Muscle of leg (tissue), 3 donors: ENCODE measurements at regions not wholly inside any gene's neighbourhood (a gene's known extent, or its start where the extent isn't known, plus 50 kb on each side); places are given as distances from the start of the nearest gene placed in this dataset.

Experiments
- DNase-seq: peaks from one replicate; pipeline ENCODE4 v3.0.0; 2013
- H3K27ac ChIP-seq: one replicate; pipeline ENCODE4 v1.5.1; 2013; ENCODE audit warnings: mild to moderate bottlenecking, low read length, control low read depth
- H3K27me3 ChIP-seq: one replicate; pipeline ENCODE4 v1.6.1; 2013; ENCODE audit warnings: low read length; ENCODE audit not compliant: control insufficient read depth, insufficient read depth
- H3K36me3 ChIP-seq: one replicate; pipeline ENCODE4 v1.6.1; 2013; ENCODE audit warnings: low read length; ENCODE audit not compliant: control insufficient read depth, insufficient read depth
- H3K4me1 ChIP-seq: one replicate; pipeline ENCODE4 v1.6.1; 2013; ENCODE audit warnings: low read length; ENCODE audit not compliant: control insufficient read depth, insufficient read depth
- H3K4me3 ChIP-seq: one replicate; pipeline ENCODE4 v1.5.1; 2013; ENCODE audit warnings: low read length, control low read depth
- H3K9me3 ChIP-seq: replicated peaks from 2 replicates; pipeline ENCODE4 v1.6.1; 2013; ENCODE audit warnings: low read depth, low read length; ENCODE audit not compliant: control insufficient read depth
- WGBS: methylation state at CpG from one replicate; pipeline ENCODE4 v1.1.5; 2013; ENCODE audit warnings: missing lambda C conversion rate; ENCODE audit not compliant: insufficient coverage; 5-methylcytosine and 5-hydroxymethylcytosine counted together

DNA sequence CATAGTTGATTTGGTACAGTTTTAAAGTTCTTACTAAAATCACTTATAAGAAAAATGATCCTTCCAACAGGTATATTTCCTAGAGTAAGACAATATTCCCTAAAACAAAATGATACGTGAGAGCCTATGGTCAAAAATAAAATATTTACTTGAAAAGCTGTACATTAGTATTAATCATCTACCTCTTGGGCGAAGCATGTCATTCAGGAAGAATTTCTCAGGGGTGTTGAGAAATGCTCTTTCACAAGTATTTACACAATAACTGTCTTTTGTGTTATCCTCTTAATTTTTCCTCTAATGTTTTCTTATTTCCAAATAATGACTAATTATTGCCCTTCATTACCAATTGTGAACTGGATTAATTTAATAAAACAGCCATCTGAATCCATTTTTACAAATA is 466.3 kb downstream of the SATB2 start:
- Histone ChIP-seq H3K4me3 (no peak overlapping the region), H3K9me3 (peaks cover 2% of the 10 kb centered on the region), H3K4me1 (no peaks in the 10 kb centered on the region), H3K27me3 (no peaks in the 10 kb centered on the region), H3K27ac (no peak overlapping the region), H3K36me3 (no peaks in the 10 kb centered on the region)
- DNase-seq: no peak
- no CpG with 5 or more reads among the region's 2 CpGs for WGBS

GRCh38 chr2:198975779-198976178 is 482.0 kb downstream of the SATB2 start:
- no peak for DNase-seq
- no peak overlapping the region for H3K27ac ChIP-seq
- no peaks in the 10 kb centered on the region for H3K27me3 ChIP-seq
- H3K4me3 ChIP-seq: no peak overlapping the region
- no peaks in the 10 kb centered on the region for H3K36me3 ChIP-seq
- no peaks in the 10 kb centered on the region for H3K4me1 ChIP-seq
- H3K9me3 ChIP-seq: peaks cover 4% of the 10 kb centered on the region

GRCh38 chr2:198973785-198974184 is 484.0 kb downstream of the SATB2 start:
- H3K9me3 ChIP-seq: peaks cover 4% of the 10 kb centered on the region
- no peaks in the 10 kb centered on the region for H3K27me3 ChIP-seq
- H3K4me3 ChIP-seq: no peak overlapping the region
- DNase-seq: no peak
- 39% methylated on average over 2 of the region's 2 CpGs for WGBS
- no peaks in the 10 kb centered on the region for H3K4me1 ChIP-seq
- no peaks in the 10 kb centered on the region for H3K36me3 ChIP-seq
- H3K27ac ChIP-seq: no peak overlapping the region

DNA sequence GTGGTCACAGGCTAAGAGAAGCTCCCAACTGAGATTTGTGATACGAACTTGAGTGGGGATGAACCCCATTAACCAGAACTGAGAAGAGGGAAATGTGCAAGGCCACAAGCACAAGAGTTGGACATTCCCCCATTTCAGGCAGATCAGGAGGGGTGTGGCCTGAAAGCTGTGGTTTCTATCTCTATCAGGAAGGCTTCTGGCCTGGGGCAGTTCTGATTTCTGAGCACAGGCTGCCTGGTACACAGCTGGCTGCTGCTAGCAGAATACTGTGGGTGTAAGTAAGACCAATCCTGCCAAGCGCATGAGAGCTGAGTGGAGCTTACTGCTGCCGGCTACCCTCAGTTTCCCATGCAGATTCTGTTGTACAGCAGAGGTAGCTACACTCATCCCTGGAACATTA is 484.6 kb downstream of the SATB2 start:
- DNase-seq: no peak
- Histone ChIP-seq H3K9me3 (peaks cover 4% of the 10 kb centered on the region), H3K27me3 (no peaks in the 10 kb centered on the region), H3K4me1 (no peaks in the 10 kb centered on the region), H3K36me3 (no peaks in the 10 kb centered on the region), H3K27ac (no peak overlapping the region), H3K4me3 (no peak overlapping the region)
- WGBS: 100% methylated on average over 1 of the region's 3 CpGs

GRCh38 chr2:198968545-198968944 is 489.2 kb downstream of the SATB2 start:
- Histone ChIP-seq H3K9me3 (no peaks in the 10 kb centered on the region), H3K36me3 (no peaks in the 10 kb centered on the region), H3K27me3 (no peaks in the 10 kb centered on the region), H3K4me3 (no peak overlapping the region), H3K4me1 (no peaks in the 10 kb centered on the region), H3K27ac (no peak overlapping the region)
- 71% methylated on average over 2 of the region's 2 CpGs for WGBS
- DNase-seq: no peak

- no peak overlapping the region for H3K27ac ChIP-seq
- no peaks in the 10 kb centered on the region for H3K9me3 ChIP-seq
- no peak overlapping the region for H3K4me3 ChIP-seq
- H3K4me1 ChIP-seq: no peaks in the 10 kb centered on the region
- no peaks in the 10 kb centered on the region for H3K36me3 ChIP-seq
- no peaks in the 10 kb centered on the region for H3K27me3 ChIP-seq
- no peak for DNase-seq
Observed at GRCh38 chr2:198966269-198966668, 491.5 kb downstream of the SATB2 start.

DNA sequence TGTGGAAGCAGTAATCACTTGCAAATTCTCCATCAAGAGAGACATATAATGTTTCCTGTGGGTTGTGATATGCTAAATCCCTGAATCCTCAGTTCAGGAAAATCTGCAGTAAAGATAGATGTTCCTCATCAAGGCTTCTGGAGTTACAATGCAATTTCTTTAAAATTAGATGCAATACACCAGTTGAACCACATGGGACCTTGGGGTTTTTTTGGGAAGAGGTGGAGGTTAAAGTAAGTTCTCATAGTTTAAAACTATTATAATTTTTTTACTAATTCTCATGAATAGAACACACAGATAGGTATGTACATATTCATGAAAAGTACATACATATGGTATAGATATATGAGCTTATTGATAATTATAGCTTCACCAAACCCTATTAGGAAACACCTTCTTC is 496.2 kb downstream of the SATB2 start:
- no peak overlapping the region for H3K27ac ChIP-seq
- H3K9me3 ChIP-seq: no peaks in the 10 kb centered on the region
- no peak overlapping the region for H3K4me3 ChIP-seq
- H3K36me3 ChIP-seq: no peaks in the 10 kb centered on the region
- H3K4me1 ChIP-seq: no peaks in the 10 kb centered on the region
- no peaks in the 10 kb centered on the region for H3K27me3 ChIP-seq
- no peak for DNase-seq

DNA sequence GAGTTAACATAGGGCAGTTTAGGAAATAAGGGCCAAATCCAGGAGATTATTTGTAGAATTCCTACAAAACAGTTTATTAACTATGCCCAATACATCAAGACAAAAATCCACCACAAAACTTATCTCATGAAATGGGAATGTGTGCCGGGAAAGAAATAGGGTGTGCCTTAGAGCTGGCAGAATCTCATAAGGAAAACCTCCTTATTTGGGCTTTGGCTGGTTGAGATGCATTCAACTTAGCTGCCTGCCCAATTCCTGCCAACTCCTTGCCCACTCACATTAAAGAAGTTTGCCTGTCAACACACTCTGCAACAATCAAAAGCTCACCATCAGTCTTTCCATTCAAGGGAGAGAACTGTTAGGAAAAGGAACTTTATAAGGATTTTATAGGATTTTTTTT is 500.6 kb downstream of the SATB2 start:
- Histone ChIP-seq H3K27me3 (no peaks in the 10 kb centered on the region), H3K36me3 (no peaks in the 10 kb centered on the region), H3K4me3 (no peak overlapping the region), H3K27ac (no peak overlapping the region), H3K9me3 (no peaks in the 10 kb centered on the region), H3K4me1 (no peaks in the 10 kb centered on the region)
- DNase-seq: no peak
- WGBS: no CpG with 5 or more reads among the region's 1 CpG

DNA sequence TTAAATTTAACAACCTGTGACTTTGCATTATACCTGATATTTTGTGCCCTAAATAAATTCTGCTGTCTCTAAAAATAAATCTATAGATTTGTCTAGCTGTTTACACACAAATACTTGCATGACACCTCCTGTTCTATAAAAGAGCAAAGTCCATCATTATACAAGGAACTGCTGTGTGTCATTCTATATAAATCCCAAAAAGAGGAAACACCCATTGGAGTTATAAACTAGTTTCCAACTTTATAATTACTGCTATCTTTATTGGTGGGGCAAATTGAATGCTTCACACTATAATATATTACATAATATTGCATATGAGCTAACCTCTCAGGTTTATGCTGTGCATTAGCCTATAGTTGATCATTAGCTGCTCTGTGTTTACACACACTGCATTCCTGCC is 504.4 kb downstream of the SATB2 start:
- no peaks in the 10 kb centered on the region for H3K4me1 ChIP-seq
- no peak overlapping the region for H3K27ac ChIP-seq
- DNase-seq: no peak
- H3K4me3 ChIP-seq: no peak overlapping the region
- H3K9me3 ChIP-seq: no peaks in the 10 kb centered on the region
- no peaks in the 10 kb centered on the region for H3K27me3 ChIP-seq
- no peaks in the 10 kb centered on the region for H3K36me3 ChIP-seq

DNA sequence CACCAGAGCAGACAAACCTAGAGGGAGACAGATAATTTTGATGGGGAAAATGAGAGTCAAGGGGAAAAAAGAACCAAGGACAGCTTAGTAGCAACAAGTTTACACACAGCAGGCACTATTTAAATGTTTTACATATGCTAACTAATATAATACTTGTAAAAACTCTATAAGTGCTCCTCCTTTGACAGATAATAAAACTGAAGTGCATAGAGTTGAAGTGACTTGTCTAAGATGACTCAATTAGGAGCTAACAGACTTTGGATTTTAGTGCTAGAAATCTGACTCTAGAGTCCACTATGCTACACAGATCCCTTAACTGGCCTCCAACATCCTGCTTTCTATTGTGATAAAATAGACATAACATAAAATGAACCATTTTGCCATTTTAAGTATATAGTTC is 506.9 kb downstream of the SATB2 start:
- Histone ChIP-seq H3K4me3 (no peak overlapping the region), H3K36me3 (no peaks in the 10 kb centered on the region), H3K27me3 (no peaks in the 10 kb centered on the region), H3K9me3 (no peaks in the 10 kb centered on the region), H3K4me1 (no peaks in the 10 kb centered on the region), H3K27ac (no peak overlapping the region)
- no peak for DNase-seq

DNA sequence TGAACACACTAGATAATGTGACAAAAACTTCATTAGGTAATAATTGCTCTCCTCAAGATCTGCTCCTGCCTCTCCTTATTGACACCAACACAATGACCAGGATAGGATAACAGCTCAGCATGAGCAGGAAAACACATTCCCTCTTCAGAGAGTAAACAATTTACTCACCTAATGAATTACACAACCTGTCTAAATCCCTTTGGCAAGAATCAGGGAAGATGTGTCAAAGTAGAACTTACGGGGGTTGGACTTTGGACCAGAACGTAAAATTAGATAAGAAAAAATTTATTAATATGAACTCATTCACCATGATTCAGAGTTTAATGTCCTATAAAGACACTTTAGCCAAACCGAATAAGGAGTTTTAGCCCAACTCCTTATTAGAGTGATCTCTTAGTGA is 512.2 kb downstream of the SATB2 start:
- no peaks in the 10 kb centered on the region for H3K4me1 ChIP-seq
- no CpG with 5 or more reads among the region's 3 CpGs for WGBS
- no peaks in the 10 kb centered on the region for H3K9me3 ChIP-seq
- H3K4me3 ChIP-seq: no peak overlapping the region
- no peak for DNase-seq
- no peaks in the 10 kb centered on the region for H3K27me3 ChIP-seq
- no peaks in the 10 kb centered on the region for H3K36me3 ChIP-seq
- H3K27ac ChIP-seq: no peak overlapping the region
